ENCODE measurements at regions not wholly inside any gene's neighbourhood (a gene's known extent, or its start where the extent isn't known, plus 50 kb on each side); places are given as distances from the start of the nearest gene placed in this dataset.

GRCh38 chr13:68078469-68078868 lies 848.3 kb upstream of the PCDH9 start:
- TF ChIP-seq CTCF (IDR thresholded peaks at IDR 0.05; ENCODE audit: insufficient read depth, low read depth, low read length) (no peak), EZH2 (IDR thresholded peaks at IDR 0.05; ENCODE audit: insufficient read depth, low read length) (no peak)
